Ascending aorta (tissue), 2 donors: ENCODE measurements at regions not wholly inside any gene's neighbourhood (a gene's known extent, or its start where the extent isn't known, plus 50 kb on each side); places are given as distances from the start of the nearest gene placed in this dataset.

Experiments used
- DNase-seq, 2 donors: peaks; one replicate each; pipeline ENCODE4 v3.0.0-alpha.2; 2019; ENCODE audit warnings: low spot score in 2 of 2
- H3K27ac ChIP-seq, 2 donors: fragments of 200-600 bp; sonication (generic); one replicate each; pipeline ENCODE4 v1.5.1; 2016 to 2017; ENCODE audit warnings: mild to moderate bottlenecking in 1 of 2
- H3K27me3 ChIP-seq: fragments of 200-600 bp; sonication (generic); one replicate; pipeline ENCODE4 v1.5.1; 2017
- H3K36me3 ChIP-seq, 2 donors: fragments of 200-600 bp; sonication (generic); one replicate each; pipeline ENCODE4 v1.5.1; 2016
- H3K4me1 ChIP-seq, 2 donors: fragments of 200-600 bp; sonication (generic); one replicate each; pipeline ENCODE4 v1.5.1; 2016 to 2017; ENCODE audit warnings: mild to moderate bottlenecking in 1 of 2
- H3K4me3 ChIP-seq, 2 donors: fragments of 200-600 bp; sonication (generic); one replicate each; pipeline ENCODE4 v1.5.1; 2016 to 2017; ENCODE audit warnings: mild to moderate bottlenecking in 1 of 2
- H3K9me3 ChIP-seq, 2 donors: fragments of 200-600 bp; sonication (generic); one replicate each; pipeline ENCODE4 v1.5.1; 2016
- CTCF ChIP-seq, 3 experiments: fragments of 200-600 bp in 2 of 3; fragments of 450-650 bp in 1 of 3; sonication (generic) in 2 of 3; IDR thresholded peaks; one replicate each; pipeline ENCODE4 v1.5.1; 2016 to 2019; ENCODE audit warnings: antibody characterized with exemption in 3 of 3, mild to moderate bottlenecking in 1 of 3, moderate library complexity in 1 of 3
- intact Hi-C: fragments of 100-400 bp; cut with DNase I; formaldehyde crosslinking; loops from one replicate; pipeline ENCODE4 v1.15.1; 2023

GRCh38 chr11:4190098-4190497 is 95.5 kb downstream of the RRM1 start:
- H3K27me3 ChIP-seq, result no peaks in the 10 kb centered on the region
- H3K36me3 ChIP-seq, result no peaks in the 10 kb centered on the region
- no peak for TF ChIP-seq CTCF (IDR thresholded peaks at IDR 0.05)
- H3K4me3 ChIP-seq, result no peak overlapping the region
- H3K27ac ChIP-seq, result no peak overlapping the region
- no peaks in the 10 kb centered on the region for H3K9me3 ChIP-seq
- peaks cover 0 to 7% of the 10 kb centered on the region in 2 donors for H3K4me1 ChIP-seq
- intact Hi-C loops, result no loop called here
- no peak for DNase-seq
